ENCODE measurements at regions not wholly inside any gene's neighbourhood (a gene's known extent, or its start where the extent isn't known, plus 50 kb on each side); places are given as distances from the start of the nearest gene placed in this dataset.

- TF ChIP-seq CTCF (IDR thresholded peaks at IDR 0.05; ENCODE audit: extremely low read depth in 1 of 2, insufficient read depth in 1 of 2, low read depth in 1 of 2, low read length in 2 of 2) = no peak
- no peak for TF ChIP-seq MAX (IDR thresholded peaks at IDR 0.05; ENCODE audit: insufficient read depth, insufficient read length)
- TF ChIP-seq FOS (IDR thresholded peaks at IDR 0.05; ENCODE audit: borderline replicate concordance, insufficient read depth, low read length) = no peak
- no peak for TF ChIP-seq POLR2AphosphoS5 (IDR thresholded peaks at IDR 0.05; ENCODE audit: insufficient read depth, low read depth, low read length)
- TF ChIP-seq EZH2 (IDR thresholded peaks at IDR 0.05; ENCODE audit: borderline replicate concordance, low read depth, low read length, severe bottlenecking) = no peak
- TF ChIP-seq GATA2 (IDR thresholded peaks at IDR 0.05; ENCODE audit: insufficient read depth, insufficient read length, low read depth, low read length) = no peak
- no peak for TF ChIP-seq POLR2A (IDR thresholded peaks at IDR 0.05; ENCODE audit: low read depth, low read length)
- TF ChIP-seq MYC (IDR thresholded peaks at IDR 0.05; ENCODE audit: low read depth, low read length) = no peak
Observed at GRCh38 chr2:156189584-156189983, 142.9 kb downstream of the NR4A2 start.
